HepG2 (cell line): ENCODE measurements at regions not wholly inside any gene's neighbourhood (a gene's known extent, or its start where the extent isn't known, plus 50 kb on each side); places are given as distances from the start of the nearest gene placed in this dataset.

Source experiments
- ATAC-seq: fragments of 200-7000 bp; cut with Tn5 transposase; 3 replicates; pipeline ENCODE4 v1.9.1; 2020; ENCODE audit warnings: mild to moderate bottlenecking, moderate library complexity
- BruUV-seq: library from RNA; stranded (reverse); fragments of 400-500 nt; replicated peaks from 2 replicates; lab custom pipeline; 2021; lab: Mats Ljungman, UMichigan
- CTCF ChIA-PET: fragments of 300-600 bp; formaldehyde crosslinking; extraction: SDS; loops from one replicate; lab custom pipeline; 2021; ENCODE audit warnings: low total read pairs, inconsistent platforms, low intra/inter-chr PET ratio; lab: Yijun Ruan, JAX
- POLR2A ChIA-PET: fragments of 350-600 bp; sonication (Branson Sonifier 250); formaldehyde crosslinking; loops from one replicate; lab custom pipeline; 2020; ENCODE audit warnings: antibody characterized with exemption, inconsistent platforms; lab: Yijun Ruan, JAX
- DNase-seq: peaks from one replicate; pipeline ENCODE4 v3.0.0-alpha.2; 2015; ENCODE audit warnings: low spot score
- FAIRE-seq: peaks from 3 replicates; lab custom pipeline; 2011; peaks lifted over from hg19 to GRCh38; lab: Jason Lieb, UNC
- H2AFZ ChIP-seq: one replicate; pipeline ENCODE4 v1.6.1; 2011; ENCODE audit warnings: low read length, inconsistent platforms
- H3K27ac ChIP-seq: fragments of 300-600 bp; 3 replicates; pipeline ENCODE4 v1.8.0; 2011; ENCODE audit warnings: mixed run types, mild to moderate bottlenecking, mixed read lengths, low read length, inconsistent platforms; ENCODE audit not compliant: insufficient read depth; ENCODE audit errors: extremely low read length
- H3K27me3 ChIP-seq, 2 experiments: fragments of 200-600 bp in 1 of 2; 2 replicates in 1 of 2; 3 replicates in 1 of 2; pipeline versions ENCODE4 v1.6.0 to v1.8.0; 2011; ENCODE audit warnings: low read length in 2 of 2, mild to moderate bottlenecking in 2 of 2, moderate library complexity in 2 of 2, inconsistent platforms in 1 of 2; ENCODE audit not compliant: insufficient read depth in 2 of 2, control insufficient read depth in 1 of 2
- H3K36me3 ChIP-seq, 2 experiments: fragments of 200-600 bp in 1 of 2; replicated peaks in 1 of 2; 2 replicates in 1 of 2; 3 replicates in 1 of 2; pipeline versions ENCODE4 v1.5.1 to v1.8.0; 2011; ENCODE audit warnings: low read length in 2 of 2, inconsistent platforms in 1 of 2; ENCODE audit not compliant: insufficient read depth in 2 of 2, control insufficient read depth in 1 of 2
- H3K4me1 ChIP-seq: 2 replicates; pipeline ENCODE4 v1.5.1; 2012; ENCODE audit warnings: low read length, inconsistent platforms; ENCODE audit not compliant: insufficient read depth
- H3K4me2 ChIP-seq: 2 replicates; pipeline ENCODE4 v1.6.0; 2011; ENCODE audit warnings: low read depth, low read length, inconsistent platforms
- H3K4me3 ChIP-seq, 3 experiments: fragments of 200-600 bp in 1 of 3; sonication (generic), shearing (Covaris generic) in 1 of 3; replicated peaks in 1 of 3; 2 replicates each; pipeline ENCODE4 v1.5.1; 2011 to 2016; ENCODE audit warnings: low read length in 3 of 3, inconsistent platforms in 2 of 3, low read depth in 2 of 3, mild to moderate bottlenecking in 2 of 3, control low read depth in 1 of 3, mixed read lengths in 1 of 3; ENCODE audit not compliant: insufficient read depth in 1 of 3
- H3K79me2 ChIP-seq: one replicate; pipeline ENCODE4 v1.6.1; 2011; ENCODE audit warnings: low read length, inconsistent platforms; ENCODE audit not compliant: insufficient read depth
- H3K9ac ChIP-seq: 2 replicates; pipeline ENCODE4 v1.6.0; 2011; ENCODE audit warnings: mild to moderate bottlenecking, low read depth, low read length, inconsistent platforms; ENCODE audit not compliant: insufficient read depth
- H3K9me3 ChIP-seq: 2 replicates; pipeline ENCODE4 v1.5.1; 2012; ENCODE audit warnings: mild to moderate bottlenecking, low read length
- H4K20me1 ChIP-seq: 2 replicates; pipeline ENCODE4 v1.6.0; 2011; ENCODE audit warnings: inconsistent platforms, mild to moderate bottlenecking, low read length, moderate library complexity; ENCODE audit not compliant: insufficient read depth
- EP300 ChIP-seq, 3 experiments: sonication (generic) in 1 of 3; formaldehyde crosslinking in 1 of 3; IDR thresholded peaks; 2 replicates each; pipeline versions ENCODE4 v1.5.1 to v1.6.1; 2011 to 2020; ENCODE audit warnings: low read depth in 2 of 3, low read length in 2 of 3, borderline replicate concordance in 1 of 3, improper control_type of control experiment in 1 of 3, mild to moderate bottlenecking in 1 of 3, missing genetic modification reagents in 1 of 3, moderate library complexity in 1 of 3
- ETV5 ChIP-seq: IDR thresholded peaks from 2 replicates; pipeline ENCODE4 v1.6.1; 2018; ENCODE audit warnings: missing biosample characterization, missing genetic modification reagents, inconsistent platforms, borderline replicate concordance
- FOXP1 ChIP-seq, 2 experiments: fragments of 450-650 bp in 1 of 2; IDR thresholded peaks; 2 replicates each; pipeline ENCODE4 v1.6.1; 2017 to 2018; ENCODE audit warnings: antibody characterized with exemption in 1 of 2
- KDM1A ChIP-seq: IDR thresholded peaks from 2 replicates; pipeline ENCODE4 v1.6.1; 2016; ENCODE audit warnings: missing compliant biosample characterization
- PBX3 ChIP-seq: sonication (generic); formaldehyde crosslinking; IDR thresholded peaks from 2 replicates; pipeline ENCODE4 v1.8.1; 2023; ENCODE audit warnings: missing genetic modification reagents, inconsistent platforms, borderline replicate concordance
- PHF20 ChIP-seq: sonication (generic); formaldehyde crosslinking; IDR thresholded peaks from 2 replicates; pipeline ENCODE4 v1.5.0; 2020; ENCODE audit warnings: mild to moderate bottlenecking, missing genetic modification reagents
- POLR2A ChIP-seq, 2 experiments: IDR thresholded peaks; 2 replicates each; pipeline ENCODE4 v1.6.1; 2011; ENCODE audit warnings: low read depth in 2 of 2, low read length in 2 of 2, mild to moderate bottlenecking in 1 of 2, moderate library complexity in 1 of 2; ENCODE audit not compliant: insufficient read depth in 1 of 2
- SCMH1 ChIP-seq: sonication (generic); formaldehyde crosslinking; IDR thresholded peaks from 2 replicates; pipeline ENCODE4 v1.9.0; 2021; ENCODE audit warnings: missing genetic modification reagents, mild to moderate bottlenecking, borderline replicate concordance
- SIX4 ChIP-seq: sonication (generic); formaldehyde crosslinking; IDR thresholded peaks from 2 replicates; pipeline ENCODE4 v1.4.0; 2020; ENCODE audit warnings: missing genetic modification reagents
- SOX13 ChIP-seq, 3 experiments: fragments of 450-650 bp in 1 of 3; sonication (generic) in 1 of 3; formaldehyde crosslinking in 1 of 3; IDR thresholded peaks in 2 of 3; conservative IDR thresholded peaks in 1 of 3; 2 replicates each; pipeline versions ENCODE4 v1.5.0 to v1.6.1; 2016 to 2020; ENCODE audit warnings: antibody characterized with exemption in 1 of 3, mild to moderate bottlenecking in 1 of 3, missing compliant biosample characterization in 1 of 3, missing genetic modification reagents in 1 of 3, moderate library complexity in 1 of 3
- ZNF326 ChIP-seq: sonication (generic); formaldehyde crosslinking; IDR thresholded peaks from 2 replicates; pipeline ENCODE4 v1.4.0; 2020; ENCODE audit warnings: missing genetic modification reagents, borderline replicate concordance
- ZNF572 ChIP-seq: sonication (generic); formaldehyde crosslinking; IDR thresholded peaks from 2 replicates; pipeline ENCODE4 v1.5.1; 2020; ENCODE audit warnings: mild to moderate bottlenecking, missing genetic modification reagents
- ZNF614 ChIP-seq: IDR thresholded peaks from 2 replicates; pipeline ENCODE4 v1.6.1; 2018; ENCODE audit warnings: missing biosample characterization, missing genetic modification reagents, inconsistent platforms, borderline replicate concordance
- WGBS: methylation state at CpG from one replicate; pipeline ENCODE4 v1.1.6; 2017; ENCODE audit warnings: low lambda C conversion rate; 5-methylcytosine and 5-hydroxymethylcytosine counted together
- in situ Hi-C: cut with HindIII; loops from 2 replicates; pipeline ENCODE4 v1.10.0; 2017; ENCODE audit warnings: low pct_unique_long_range_greater_than_20kb; ENCODE audit not compliant: extremely low pct_ligation_motif_present
- intact Hi-C: fragments of 100-400 bp; cut with micrococcal nuclease; formaldehyde crosslinking; loops from one replicate; pipeline ENCODE4 v1.10.0; 2022; ENCODE audit not compliant: unreplicated experiment
- TF ChIP-seq, protein P1 (sequence below), 2 experiments: sonication (generic) in 1 of 2; formaldehyde crosslinking in 1 of 2; IDR thresholded peaks; 2 replicates each; pipeline versions ENCODE4 v1.6.1 to v1.9.0; 2014 to 2022; ENCODE audit warnings: antibody characterized with exemption in 1 of 2, borderline replicate concordance in 1 of 2, inconsistent platforms in 1 of 2, low read depth in 1 of 2, missing genetic modification reagents in 1 of 2

DNA sequence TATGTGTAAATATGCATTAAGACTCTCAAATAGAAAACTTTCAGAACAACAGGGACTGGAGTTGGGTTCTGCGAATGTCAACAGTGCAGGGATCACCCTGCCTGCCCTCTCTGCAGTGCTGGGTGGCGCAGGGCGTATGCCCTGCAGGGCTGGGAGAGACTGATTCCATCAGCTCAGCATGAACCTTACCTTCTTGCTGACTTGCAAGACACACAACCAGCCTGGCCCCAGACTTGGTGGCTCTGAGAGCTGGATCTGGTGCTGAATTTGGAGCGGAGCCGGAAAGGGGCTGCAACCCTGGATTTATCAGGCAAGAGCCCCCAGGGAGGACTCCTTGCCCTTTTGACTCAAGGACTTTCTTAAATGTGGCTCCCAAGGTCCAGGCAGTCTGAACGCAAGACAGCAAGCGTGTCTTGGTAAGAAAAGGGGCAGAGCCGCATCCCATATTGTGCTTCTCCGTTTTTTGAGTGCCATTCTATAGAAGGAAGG, 376.0 kb upstream of the IRX2 start (continued):
- TF ChIP-seq, protein P1, sequence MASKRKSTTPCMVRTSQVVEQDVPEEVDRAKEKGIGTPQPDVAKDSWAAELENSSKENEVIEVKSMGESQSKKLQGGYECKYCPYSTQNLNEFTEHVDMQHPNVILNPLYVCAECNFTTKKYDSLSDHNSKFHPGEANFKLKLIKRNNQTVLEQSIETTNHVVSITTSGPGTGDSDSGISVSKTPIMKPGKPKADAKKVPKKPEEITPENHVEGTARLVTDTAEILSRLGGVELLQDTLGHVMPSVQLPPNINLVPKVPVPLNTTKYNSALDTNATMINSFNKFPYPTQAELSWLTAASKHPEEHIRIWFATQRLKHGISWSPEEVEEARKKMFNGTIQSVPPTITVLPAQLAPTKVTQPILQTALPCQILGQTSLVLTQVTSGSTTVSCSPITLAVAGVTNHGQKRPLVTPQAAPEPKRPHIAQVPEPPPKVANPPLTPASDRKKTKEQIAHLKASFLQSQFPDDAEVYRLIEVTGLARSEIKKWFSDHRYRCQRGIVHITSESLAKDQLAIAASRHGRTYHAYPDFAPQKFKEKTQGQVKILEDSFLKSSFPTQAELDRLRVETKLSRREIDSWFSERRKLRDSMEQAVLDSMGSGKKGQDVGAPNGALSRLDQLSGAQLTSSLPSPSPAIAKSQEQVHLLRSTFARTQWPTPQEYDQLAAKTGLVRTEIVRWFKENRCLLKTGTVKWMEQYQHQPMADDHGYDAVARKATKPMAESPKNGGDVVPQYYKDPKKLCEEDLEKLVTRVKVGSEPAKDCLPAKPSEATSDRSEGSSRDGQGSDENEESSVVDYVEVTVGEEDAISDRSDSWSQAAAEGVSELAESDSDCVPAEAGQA (IDR thresholded peaks at IDR 0.05; ENCODE audit: low read depth), result no peak
- TF ChIP-seq, protein P1 (CRISPR knock-in tag; IDR thresholded peaks at IDR 0.05; ENCODE audit: borderline replicate concordance), result no peak
- TF ChIP-seq ZNF326 (no peak), SIX4 (CRISPR knock-in tag) (no peak)

GRCh38 chr5:3126639-3127038, 375.2 kb upstream of the IRX2 start:
- Histone ChIP-seq H3K9ac (no peak overlapping the region), H3K9me3 (no peaks in the 10 kb centered on the region), H3K4me3 (no peak overlapping the region), H3K4me2 (no peak overlapping the region), H3K4me1 (no peaks in the 10 kb centered on the region), H2AFZ (no peak overlapping the region), H3K27ac (no peak overlapping the region), H4K20me1 (no peaks in the 10 kb centered on the region), H3K27me3 (peaks cover 0 to 2% of the 10 kb centered on the region in 2 experiments; a peak in 2 of 5 replicates), H3K79me2 (no peaks in the 10 kb centered on the region), H3K36me3 (no peaks in the 10 kb centered on the region)
- ChIA-PET CTCF (no interaction called here), POLR2A (no interaction called here)
- in situ Hi-C loops (no loop called here), intact Hi-C loops (no loop called here)
- FAIRE-seq (no peak), DNase-seq (no peak), ATAC-seq (no peak)
- WGBS, result 60% methylated on average over 3 of the region's 10 CpGs
- BruUV-seq, result no TSS peak
- TF ChIP-seq ETV5 (CRISPR knock-in tag) (no peak), ZNF572 (no peak), FOXP1 (IDR thresholded peaks at IDR 0.05) (no peak), FOXP1 (CRISPR knock-in tag; IDR thresholded peaks at IDR 0.05) (no peak), ZNF614 (no peak), PBX3 (CRISPR knock-in tag) (no peak), KDM1A (CRISPR knock-in tag) (no peak), SCMH1 (no peak), SOX13 (IDR thresholded peaks at IDR 0.05) (no peak), SOX13 (CRISPR knock-in tag; conservative IDR thresholded peaks at IDR 0.05 in 1 of 2, IDR thresholded peaks at IDR 0.05 in 1 of 2) (no peak), POLR2A (IDR thresholded peaks at IDR 0.05; ENCODE audit: insufficient read depth in 1 of 2, low read depth in 2 of 2, low read length in 2 of 2) (no peak), PHF20 (CRISPR knock-in tag) (no peak), EP300 (IDR thresholded peaks at IDR 0.05; ENCODE audit: low read depth in 2 of 2, low read length in 2 of 2) (no peak), EP300 (CRISPR knock-in tag; IDR thresholded peaks at IDR 0.05; ENCODE audit: borderline replicate concordance) (no peak)
